ENCODE measurements at regions not wholly inside any gene's neighbourhood (a gene's known extent, or its start where the extent isn't known, plus 50 kb on each side); places are given as distances from the start of the nearest gene placed in this dataset.

DNA sequence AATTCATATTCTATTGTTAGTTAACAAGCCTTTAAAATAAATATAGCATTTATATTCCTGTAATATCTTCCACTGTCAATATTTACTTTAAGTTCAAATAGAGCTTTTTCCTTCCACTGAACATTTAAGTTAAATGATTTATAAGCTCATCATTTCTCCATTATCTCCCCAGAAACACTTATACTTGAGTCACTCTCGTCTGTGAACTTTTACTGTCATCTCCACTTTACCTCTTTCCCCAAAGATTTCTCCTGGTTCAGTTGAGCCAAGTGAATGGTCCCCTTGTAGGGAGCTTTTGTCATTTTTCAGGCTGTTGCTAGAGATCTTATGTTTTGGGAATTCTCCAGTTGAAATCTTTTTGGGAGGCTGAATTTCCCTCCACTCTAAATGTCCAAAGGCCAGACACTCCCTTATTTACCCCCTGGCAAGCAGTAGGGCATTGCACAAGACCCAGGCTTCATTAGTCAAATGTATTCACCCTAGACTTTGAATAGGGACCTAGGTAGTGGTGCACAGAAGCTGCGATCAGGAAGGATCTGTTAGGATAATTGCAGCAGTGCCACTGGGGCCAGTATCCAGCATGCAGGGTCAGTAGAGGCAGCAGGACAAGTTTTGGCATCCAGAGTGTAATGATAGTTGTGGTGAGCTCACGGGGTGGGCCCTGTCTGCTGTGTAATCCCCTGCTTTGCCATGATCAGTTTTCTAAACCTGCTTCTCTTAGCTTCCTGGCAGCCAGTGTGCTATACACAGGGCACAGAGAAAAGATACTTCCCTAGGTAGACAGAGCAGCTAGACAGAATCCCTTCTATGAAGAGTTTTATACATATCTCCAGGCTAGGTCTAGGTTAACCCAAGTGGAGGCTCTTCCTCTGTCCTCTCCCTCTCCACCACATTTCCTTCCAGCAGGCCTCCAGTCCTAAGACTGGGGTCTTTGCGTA, 356.5 kb upstream of the SLCO3A1 start:
- no peak for DNase-seq
- intact Hi-C loops (cut with DNase I), result no loop called here
- ATAC-seq, result peak; percentile 93

DNA sequence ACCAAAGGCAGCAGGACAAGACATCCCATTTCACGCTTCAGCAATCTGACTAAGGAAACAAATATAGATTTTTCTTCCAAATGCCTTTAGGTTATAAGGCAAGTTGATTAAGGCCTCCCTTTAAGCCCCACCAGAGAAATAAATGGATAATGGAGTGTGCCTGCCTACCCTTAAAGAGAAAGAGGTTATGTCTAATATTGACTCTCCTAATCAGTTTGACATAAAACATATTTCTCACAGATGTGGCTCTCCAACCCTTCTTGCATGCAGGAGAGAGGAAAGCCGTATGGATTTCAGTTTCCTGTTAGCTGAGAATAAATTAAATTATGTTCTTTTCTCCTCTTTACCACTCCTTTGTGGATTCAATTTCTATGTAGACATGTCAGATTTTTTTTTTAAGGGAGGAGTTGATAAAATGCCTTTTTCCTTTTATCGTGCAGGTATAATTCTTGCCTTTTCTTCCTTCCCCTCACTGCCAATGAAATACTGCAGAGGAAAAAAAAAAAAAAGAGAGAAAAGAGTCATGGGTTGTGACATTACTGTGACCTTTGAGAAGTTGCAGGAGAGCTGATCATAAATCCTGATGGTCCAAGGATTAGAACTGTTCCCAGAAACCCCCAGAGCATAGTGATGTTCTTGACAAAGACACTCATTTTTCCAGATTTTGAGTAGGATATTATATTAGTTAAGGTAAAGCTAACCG, 355.3 kb upstream of the SLCO3A1 start:
- no peaks in the 10 kb centered on the region for H3K36me3 ChIP-seq
- H3K4me3 ChIP-seq, result no peak overlapping the region
- ATAC-seq (no peak), DNase-seq (no peak)
- no peak overlapping the region for H3K27ac ChIP-seq
- TF ChIP-seq CTCF (IDR thresholded peaks at IDR 0.05), result no peak
- H3K27me3 ChIP-seq, result no peaks in the 10 kb centered on the region
- no peaks in the 10 kb centered on the region for H3K4me1 ChIP-seq
- H3K9me3 ChIP-seq, result no peaks in the 10 kb centered on the region
- intact Hi-C loops (cut with DNase I), result no loop called here

More for the DNA sequence above, 356.5 kb upstream of the SLCO3A1 start:
- no peaks in the 10 kb centered on the region for H3K36me3 ChIP-seq
- H3K27me3 ChIP-seq, result no peaks in the 10 kb centered on the region
- H3K9me3 ChIP-seq, result no peaks in the 10 kb centered on the region
- H3K27ac ChIP-seq, result no peak overlapping the region
- H3K4me1 ChIP-seq, result no peaks in the 10 kb centered on the region
- TF ChIP-seq CTCF (IDR thresholded peaks at IDR 0.05), result no peak
- no peak overlapping the region for H3K4me3 ChIP-seq

GRCh38 chr15:91498749-91499062, 354.8 kb upstream of the SLCO3A1 start:
- ATAC-seq (no peak), DNase-seq (no peak)
- Histone ChIP-seq H3K4me3 (no peak overlapping the region), H3K4me1 (no peaks in the 10 kb centered on the region), H3K9me3 (no peaks in the 10 kb centered on the region), H3K36me3 (no peaks in the 10 kb centered on the region), H3K27ac (no peak overlapping the region), H3K27me3 (no peaks in the 10 kb centered on the region)
- TF ChIP-seq CTCF (IDR thresholded peaks at IDR 0.05), result no peak
- intact Hi-C loops (cut with DNase I), result no loop called here

DNA sequence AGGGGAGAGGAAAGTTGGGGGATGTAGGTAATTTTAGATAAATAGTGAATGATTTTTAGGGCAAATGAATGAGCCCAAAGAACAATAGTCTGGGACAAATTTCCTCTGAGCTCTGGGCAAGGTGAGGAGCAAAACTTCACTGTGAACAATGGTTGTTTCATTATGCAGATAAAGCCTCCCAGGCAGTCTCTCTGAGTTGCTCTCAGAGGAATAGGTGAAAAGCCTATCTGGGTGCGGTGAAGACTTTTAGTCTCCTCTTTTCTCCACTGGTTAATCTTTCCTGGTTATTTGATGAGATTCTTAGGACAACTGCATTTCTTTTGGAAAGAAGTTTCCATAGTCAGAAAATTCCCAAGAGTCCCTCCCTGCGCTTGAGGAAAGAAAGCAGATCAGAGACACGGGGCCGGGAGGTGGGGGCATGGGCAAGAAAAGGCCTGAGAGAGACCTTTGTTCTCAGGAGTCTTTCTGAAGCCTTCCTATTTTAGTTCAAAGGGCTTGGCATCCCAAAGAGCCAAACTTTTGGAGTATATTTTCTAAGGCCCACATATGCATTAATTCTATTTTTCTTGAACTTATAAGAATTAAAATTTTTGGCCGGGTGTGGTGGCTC, 353.6 kb upstream of the SLCO3A1 start:
- Histone ChIP-seq H3K36me3 (no peaks in the 10 kb centered on the region), H3K27me3 (no peaks in the 10 kb centered on the region), H3K27ac (no peak overlapping the region), H3K4me3 (no peak overlapping the region), H3K9me3 (no peaks in the 10 kb centered on the region), H3K4me1 (no peaks in the 10 kb centered on the region)
- DNase-seq, result no peak
- ATAC-seq, result no peak
- intact Hi-C loops (cut with DNase I), result no loop called here
- no peak for TF ChIP-seq CTCF (IDR thresholded peaks at IDR 0.05)

GRCh38 chr15:91508633-91509032, 344.9 kb upstream of the SLCO3A1 start:
- Histone ChIP-seq H3K27me3 (no peaks in the 10 kb centered on the region), H3K36me3 (no peaks in the 10 kb centered on the region), H3K4me3 (no peak overlapping the region), H3K4me1 (no peaks in the 10 kb centered on the region), H3K27ac (no peak overlapping the region), H3K9me3 (no peaks in the 10 kb centered on the region)
- intact Hi-C loops (cut with DNase I), result no loop called here
- no peak for TF ChIP-seq CTCF (IDR thresholded peaks at IDR 0.05)
- ATAC-seq (no peak), DNase-seq (no peak)

Measured in left lung (tissue), 4 donors.